ENCODE measurements at regions not wholly inside any gene's neighbourhood (a gene's known extent, or its start where the extent isn't known, plus 50 kb on each side); places are given as distances from the start of the nearest gene placed in this dataset.
"Not testable (repeated sequence)": the region's sequence is repeated elsewhere in the genome, so short reads cannot be mapped to it uniquely, and the experiment has no call there.

DNA sequence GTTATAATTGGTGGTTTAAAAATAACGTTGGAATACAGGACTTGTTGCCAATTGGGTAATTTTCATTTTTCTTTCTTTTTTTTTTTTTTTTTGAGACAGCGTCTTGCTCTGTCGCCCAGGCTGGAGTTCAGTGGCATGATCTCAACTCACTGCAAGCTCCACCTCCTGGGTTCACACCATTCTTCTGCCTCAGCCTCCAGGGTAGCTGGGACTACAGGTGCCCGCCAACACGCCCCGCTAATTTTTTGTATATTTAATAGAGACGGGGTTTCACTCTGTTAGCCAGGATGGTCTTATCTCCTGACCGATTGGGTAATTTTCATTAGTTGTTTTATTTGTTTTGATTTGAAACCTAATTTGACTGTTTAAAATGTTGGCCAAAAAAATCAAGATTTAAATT is 93.7 kb downstream of the ZNF486 start:
- H3K4me1 Mint-ChIP-seq; H3K4me1 ChIP-seq (ENCODE audit: control insufficient read depth in 1 of 2, insufficient read depth in 2 of 2, low read length in 2 of 2); H2AFZ ChIP-seq (ENCODE audit: insufficient read depth, low read depth, low read length, poor library complexity, severe bottlenecking); H3K27ac Mint-ChIP-seq; H3K4me3 ChIP-seq (replicated peaks in 1 of 3; ENCODE audit: low read depth in 2 of 3, low read length in 3 of 3); H3K9ac ChIP-seq (ENCODE audit: insufficient read depth, low read length, poor library complexity, severe bottlenecking); intact Hi-C loops (cut with micrococcal nuclease); H4K20me1 ChIP-seq (ENCODE audit: insufficient read depth, low read length); H3K79me2 ChIP-seq (ENCODE audit: insufficient read depth, low read length); H3K4me2 ChIP-seq (replicated peaks; ENCODE audit: extremely low read depth, low read length, poor library complexity, severe bottlenecking); H3K27me3 Mint-ChIP-seq (ENCODE audit: low read depth in 3 of 3); H3K4me3 Mint-ChIP-seq; DNase-seq; H3K36me3 ChIP-seq (replicated peaks in 1 of 2; ENCODE audit: control insufficient read depth in 1 of 2, insufficient read depth in 2 of 2, low read length in 2 of 2); H3K27ac ChIP-seq (ENCODE audit: low read depth in 1 of 2, low read length in 2 of 2); H3K36me3 Mint-ChIP-seq; H3K27me3 ChIP-seq (ENCODE audit: control insufficient read depth in 2 of 2, insufficient read depth in 2 of 2, low read length in 2 of 2): not testable (repeated sequence)
- WGBS (ENCODE audit: insufficient coverage): 29% methylated on average over 1 of the region's 8 CpGs
- peaks cover 13 to 50% (median 40%) of the 10 kb centered on the region in 7 donors for H3K9me3 Mint-ChIP-seq
- peaks cover 26 to 34% of the 10 kb centered on the region in 2 donors for H3K9me3 ChIP-seq (replicated peaks in 1 of 2; ENCODE audit: control insufficient read depth in 1 of 2, insufficient read depth in 1 of 2, low read length in 2 of 2)

- Histone ChIP-seq H3K4me1 (ENCODE audit: control insufficient read depth in 1 of 2, insufficient read depth in 2 of 2, low read length in 2 of 2) (no peaks in the 10 kb centered on the region), H3K4me3 (replicated peaks in 1 of 3; ENCODE audit: low read depth in 2 of 3, low read length in 3 of 3) (no peak overlapping the region), H3K79me2 (ENCODE audit: insufficient read depth, low read length) (no peaks in the 10 kb centered on the region), H3K36me3 (replicated peaks in 1 of 2; ENCODE audit: control insufficient read depth in 1 of 2, insufficient read depth in 2 of 2, low read length in 2 of 2) (no peaks in the 10 kb centered on the region), H4K20me1 (ENCODE audit: insufficient read depth, low read length) (no peaks in the 10 kb centered on the region), H3K9me3 (replicated peaks in 1 of 2; ENCODE audit: control insufficient read depth in 1 of 2, insufficient read depth in 1 of 2, low read length in 2 of 2) (peaks cover 32 to 39% of the 10 kb centered on the region in 2 donors), H3K4me2 (replicated peaks; ENCODE audit: extremely low read depth, low read length, poor library complexity, severe bottlenecking) (no peak overlapping the region), H3K27ac (ENCODE audit: low read depth in 1 of 2, low read length in 2 of 2) (no peak overlapping the region), H3K9ac (ENCODE audit: insufficient read depth, low read length, poor library complexity, severe bottlenecking) (no peak overlapping the region), H3K27me3 (ENCODE audit: control insufficient read depth in 2 of 2, insufficient read depth in 2 of 2, low read length in 2 of 2) (no peaks in the 10 kb centered on the region), H2AFZ (ENCODE audit: insufficient read depth, low read depth, low read length, poor library complexity, severe bottlenecking) (no peak overlapping the region)
- WGBS (ENCODE audit: insufficient coverage): no CpG with 5 or more reads among the region's 1 CpG
- Mint-ChIP-seq H3K27ac (no peak overlapping the region), H3K27me3 (ENCODE audit: low read depth in 3 of 3) (peaks cover 0 to 2% (median 0%) of the 10 kb centered on the region in 3 donors), H3K4me3 (no peak overlapping the region), H3K36me3 (no peaks in the 10 kb centered on the region), H3K4me1 (no peaks in the 10 kb centered on the region), H3K9me3 (peaks cover 13 to 50% (median 44%) of the 10 kb centered on the region in 7 donors)
- DNase-seq: no peak
- TF ChIP-seq CTCF (IDR thresholded peaks at IDR 0.05): no peak
- intact Hi-C loops (cut with micrococcal nuclease): no loop called here
Observed at GRCh38 chr19:20259615-20260014, 92.6 kb downstream of the ZNF486 start.

Measured in CD14-positive monocyte (primary cell).